Endothelial cell of umbilical vein (primary cell): ENCODE measurements at regions not wholly inside any gene's neighbourhood (a gene's known extent, or its start where the extent isn't known, plus 50 kb on each side); places are given as distances from the start of the nearest gene placed in this dataset.

Experiments used
- BruUV-seq: library from RNA; stranded (reverse); fragments of 400-500 nt; replicated peaks from 2 replicates; lab custom pipeline; 2021; lab: Mats Ljungman, UMichigan
- CTCF ChIA-PET: fragments of 300-600, 350-600 bp; sonication (Branson Sonifier 250); formaldehyde crosslinking; loops from one replicate; lab custom pipeline; 2021; ENCODE audit warnings: antibody characterized with exemption, inconsistent platforms; lab: Charles Lee
- POLR2A ChIA-PET: fragments of 300-600, 350-600 bp; sonication (Branson Sonifier 250); formaldehyde crosslinking; loops from one replicate; lab custom pipeline; 2021; ENCODE audit warnings: antibody characterized with exemption, inconsistent platforms; lab: Charles Lee
- DNase-seq: peaks from one replicate; pipeline ENCODE4 v3.0.0-alpha.2; 2011; ENCODE audit warnings: low read depth, low spot score
- FAIRE-seq: peaks from 2 replicates; lab custom pipeline; 2011; peaks lifted over from hg19 to GRCh38; lab: Jason Lieb, UNC
- H2AFZ ChIP-seq: 2 replicates; pipeline ENCODE4 v1.6.0; 2012; ENCODE audit warnings: low read depth, low read length, control low read depth, inconsistent platforms
- H3K27ac ChIP-seq: 2 replicates; pipeline ENCODE4 v1.5.1; 2011; ENCODE audit warnings: low read depth, mild to moderate bottlenecking, control low read depth, low read length, moderate library complexity; ENCODE audit not compliant: insufficient read depth
- H3K27me3 ChIP-seq, 2 experiments: 2 replicates each; pipeline versions ENCODE4 v1.6.0 to v1.6.1; 2011; ENCODE audit warnings: low read length in 2 of 2, mixed read lengths in 1 of 2; ENCODE audit not compliant: control insufficient read depth in 2 of 2, insufficient read depth in 2 of 2
- H3K36me3 ChIP-seq, 2 experiments: 2 replicates in 1 of 2; 3 replicates in 1 of 2; pipeline ENCODE4 v1.5.1; 2011; ENCODE audit warnings: low read length in 2 of 2, mild to moderate bottlenecking in 1 of 2, moderate library complexity in 1 of 2; ENCODE audit not compliant: control insufficient read depth in 2 of 2, insufficient read depth in 2 of 2; ENCODE audit errors: extremely low read depth in 1 of 2
- H3K4me1 ChIP-seq: 3 replicates; pipeline ENCODE4 v1.5.1; 2011; ENCODE audit warnings: mild to moderate bottlenecking, low read length; ENCODE audit not compliant: control insufficient read depth, insufficient read depth; ENCODE audit errors: extremely low read depth
- H3K4me2 ChIP-seq: 2 replicates; pipeline ENCODE4 v1.6.1; 2011; ENCODE audit warnings: low read length, control low read depth, mixed read lengths; ENCODE audit not compliant: insufficient read depth
- H3K4me3 ChIP-seq, 3 experiments: fragments of 200-600 bp in 1 of 3; sonication (generic), shearing (Covaris generic) in 1 of 3; replicated peaks in 1 of 3; 2 replicates each; pipeline ENCODE4 v1.5.1; 2011 to 2016; ENCODE audit warnings: control low read depth in 3 of 3, low read length in 3 of 3, mild to moderate bottlenecking in 2 of 3, inconsistent platforms in 1 of 3, low read depth in 1 of 3, moderate library complexity in 1 of 3; ENCODE audit not compliant: insufficient read depth in 1 of 3
- H3K79me2 ChIP-seq: 2 replicates; pipeline ENCODE4 v1.6.0; 2012; ENCODE audit warnings: low read length, inconsistent platforms; ENCODE audit not compliant: control insufficient read depth, insufficient read depth
- H3K9ac ChIP-seq: replicated peaks from 2 replicates; pipeline ENCODE3; 2011; ENCODE audit warnings: low read length, control low read depth; ENCODE audit not compliant: insufficient read depth; ENCODE audit errors: extremely low read depth
- H3K9me1 ChIP-seq: replicated peaks from 3 replicates; pipeline ENCODE4 v1.6.0; 2011; ENCODE audit warnings: mild to moderate bottlenecking, low read length; ENCODE audit not compliant: control insufficient read depth, insufficient read depth; ENCODE audit errors: extremely low read depth
- H3K9me3 ChIP-seq: replicated peaks from 2 replicates; pipeline ENCODE4 v1.5.1; 2012; ENCODE audit warnings: low read length, inconsistent platforms; ENCODE audit not compliant: control insufficient read depth, insufficient read depth
- H4K20me1 ChIP-seq: replicated peaks from 2 replicates; pipeline ENCODE3; 2011; ENCODE audit warnings: mild to moderate bottlenecking, low read length; ENCODE audit not compliant: control insufficient read depth, insufficient read depth; ENCODE audit errors: extremely low read depth
- CTCF ChIP-seq, 2 donors: IDR thresholded peaks; 1 replicate in 1 of 2; 2 replicates in 1 of 2; pipeline ENCODE4 v1.5.1; 2011; ENCODE audit warnings: low read length in 2 of 2, mild to moderate bottlenecking in 2 of 2, moderate library complexity in 2 of 2, control low read depth in 1 of 2, inconsistent platforms in 1 of 2, low read depth in 1 of 2; ENCODE audit not compliant: insufficient read depth in 1 of 2; ENCODE audit errors: extremely low read depth in 1 of 2
- EZH2 ChIP-seq: IDR thresholded peaks from 2 replicates; pipeline ENCODE4 v1.6.1; 2012; ENCODE audit warnings: borderline replicate concordance, low read depth, mild to moderate bottlenecking, moderate library complexity, low read length, inconsistent platforms; ENCODE audit not compliant: severe bottlenecking
- FOS ChIP-seq: IDR thresholded peaks from 2 replicates; pipeline ENCODE4 v1.6.1; 2011; ENCODE audit warnings: mild to moderate bottlenecking, low read length, moderate library complexity, borderline replicate concordance; ENCODE audit not compliant: insufficient read depth
- GATA2 ChIP-seq: IDR thresholded peaks from 2 replicates; pipeline ENCODE4 v1.7.0; 2011; ENCODE audit warnings: low read depth, mild to moderate bottlenecking, moderate library complexity, mixed read lengths, low read length; ENCODE audit not compliant: insufficient read length, insufficient read depth
- JUN ChIP-seq: IDR thresholded peaks from 2 replicates; pipeline ENCODE4 v1.6.1; 2011; ENCODE audit warnings: borderline replicate concordance, low read depth; ENCODE audit not compliant: insufficient read length, insufficient read depth
- MAX ChIP-seq: IDR thresholded peaks from 2 replicates; pipeline ENCODE4 v1.6.1; 2011; ENCODE audit not compliant: insufficient read depth, insufficient read length
- MYC ChIP-seq: IDR thresholded peaks from one replicate; pipeline ENCODE4 v1.6.1; 2011; ENCODE audit warnings: mild to moderate bottlenecking, low read depth, low read length
- POLR2A ChIP-seq: IDR thresholded peaks from 2 replicates; pipeline ENCODE4 v1.6.1; 2012; ENCODE audit warnings: low read depth, mild to moderate bottlenecking, control low read depth, low read length
- POLR2AphosphoS5 ChIP-seq: IDR thresholded peaks from 2 replicates; pipeline ENCODE4 v1.6.1; 2012; ENCODE audit warnings: low read depth, mild to moderate bottlenecking, control low read depth, low read length, moderate library complexity; ENCODE audit not compliant: insufficient read depth
- dilution Hi-C: fragments of 300-500 bp; cut with MboI; formaldehyde crosslinking; loops from one replicate; pipeline ENCODE4 v1.15.0; 2019; ENCODE audit warnings: low sequenced_read_pairs; ENCODE audit not compliant: extremely low pct_ligation_motif_present
- intact Hi-C: fragments of 100-400 bp; cut with micrococcal nuclease; formaldehyde crosslinking; loops from one replicate; pipeline ENCODE4 v1.10.0; 2022

GRCh38 chr7:47103498-47104205 lies 478.3 kb downstream of the TNS3 start:
- H3K4me2 ChIP-seq = no peak overlapping the region
- DNase-seq (no peak), FAIRE-seq (no peak)
- no peaks in the 10 kb centered on the region for H3K36me3 ChIP-seq
- dilution Hi-C loops = no loop called here
- intact Hi-C loops = no loop called here
- H4K20me1 ChIP-seq = no peaks in the 10 kb centered on the region
- H3K9me1 ChIP-seq = no peaks in the 10 kb centered on the region
- no peaks in the 10 kb centered on the region for H3K27me3 ChIP-seq
- no peak overlapping the region for H3K9ac ChIP-seq
- ChIA-PET POLR2A (no interaction called here), CTCF (interaction anchor here (1.4 kb wide), 1 partner anchor 1181 kb away, joined by 5 read pairs; no protein-coding TSS in a partner anchor)
- H3K9me3 ChIP-seq = no peaks in the 10 kb centered on the region
- H2AFZ ChIP-seq = no peak overlapping the region
- BruUV-seq = no TSS peak
- no peaks in the 10 kb centered on the region for H3K79me2 ChIP-seq
- TF ChIP-seq CTCF (IDR thresholded peaks at IDR 0.05; ENCODE audit: extremely low read depth in 1 of 2, insufficient read depth in 1 of 2, low read depth in 1 of 2, low read length in 2 of 2) (no peak), EZH2 (no peak), MYC (no peak), POLR2AphosphoS5 (no peak), MAX (no peak), FOS (no peak), JUN (no peak), GATA2 (no peak), POLR2A (no peak)
- no peaks in the 10 kb centered on the region for H3K4me1 ChIP-seq
- no peak overlapping the region for H3K4me3 ChIP-seq
- no peak overlapping the region for H3K27ac ChIP-seq
